ENCODE measurements at regions not wholly inside any gene's neighbourhood (a gene's known extent, or its start where the extent isn't known, plus 50 kb on each side); places are given as distances from the start of the nearest gene placed in this dataset.

GRCh38 chr18:25647404-25647803, 295.4 kb upstream of the ZNF521 start:
- DNase-seq, result no peak
- intact Hi-C loops (cut with DNase I; ENCODE audit: low total_unique reads) (no loop called here), in situ Hi-C loops (cut with MboI; ENCODE audit: low pct_ligation_motif_present in 1 of 4, low pct_unique_long_range_greater_than_20kb in 1 of 4, low sequenced_read_pairs in 3 of 4) (no loop called here)
- Histone ChIP-seq H3K27me3 (no peaks in the 10 kb centered on the region), H3K27ac (no peak overlapping the region), H3K9me3 (no peaks in the 10 kb centered on the region), H3K36me3 (no peaks in the 10 kb centered on the region), H3K4me1 (no peaks in the 10 kb centered on the region), H3K4me3 (no peak overlapping the region)
- 86 to 89% methylated on average over 1 to 3 of the region's 3 CpGs for WGBS, 2 donors (ENCODE audit: low coverage in 1 of 2)
- TF ChIP-seq POLR2A (IDR thresholded peaks at IDR 0.05), result no peak
- TF ChIP-seq POLR2AphosphoS5 (IDR thresholded peaks at IDR 0.05), result no peak
- no peak for TF ChIP-seq EP300 (IDR thresholded peaks at IDR 0.05; ENCODE audit: low read depth)
- no peak for TF ChIP-seq CTCF (IDR thresholded peaks at IDR 0.05)

GRCh38 chr18:25646971-25647370, 295.0 kb upstream of the ZNF521 start:
- Histone ChIP-seq H3K4me3 (no peak overlapping the region), H3K36me3 (no peaks in the 10 kb centered on the region), H3K4me1 (no peaks in the 10 kb centered on the region), H3K27me3 (no peaks in the 10 kb centered on the region), H3K27ac (no peak overlapping the region), H3K9me3 (no peaks in the 10 kb centered on the region)
- intact Hi-C loops (cut with DNase I; ENCODE audit: low total_unique reads) (no loop called here), in situ Hi-C loops (cut with MboI; ENCODE audit: low pct_ligation_motif_present in 1 of 4, low pct_unique_long_range_greater_than_20kb in 1 of 4, low sequenced_read_pairs in 3 of 4) (no loop called here)
- DNase-seq, result no peak
- TF ChIP-seq CTCF (IDR thresholded peaks at IDR 0.05), result no peak
- no peak for TF ChIP-seq POLR2A (IDR thresholded peaks at IDR 0.05)
- TF ChIP-seq POLR2AphosphoS5 (IDR thresholded peaks at IDR 0.05), result no peak
- no peak for TF ChIP-seq EP300 (IDR thresholded peaks at IDR 0.05; ENCODE audit: low read depth)

GRCh38 chr18:25639596-25639995, 287.6 kb upstream of the ZNF521 start:
- Histone ChIP-seq H3K36me3 (no peaks in the 10 kb centered on the region), H3K27me3 (no peaks in the 10 kb centered on the region), H3K4me3 (no peak overlapping the region), H3K4me1 (no peaks in the 10 kb centered on the region), H3K27ac (no peak overlapping the region), H3K9me3 (no peaks in the 10 kb centered on the region)
- TF ChIP-seq POLR2AphosphoS5 (IDR thresholded peaks at IDR 0.05) (no peak), CTCF (IDR thresholded peaks at IDR 0.05) (no peak), EP300 (IDR thresholded peaks at IDR 0.05; ENCODE audit: low read depth) (no peak), POLR2A (IDR thresholded peaks at IDR 0.05) (no peak)
- WGBS, 2 donors (ENCODE audit: low coverage in 1 of 2), result 61 to 65% methylated on average over 2 of the region's 2 CpGs
- intact Hi-C loops (cut with DNase I; ENCODE audit: low total_unique reads), result no loop called here
- no peak for DNase-seq
- in situ Hi-C loops (cut with MboI; ENCODE audit: low pct_ligation_motif_present in 1 of 4, low pct_unique_long_range_greater_than_20kb in 1 of 4, low sequenced_read_pairs in 3 of 4), result no loop called here

- Histone ChIP-seq H3K27ac (no peak overlapping the region), H3K4me3 (no peak overlapping the region), H3K9me3 (no peaks in the 10 kb centered on the region), H3K27me3 (no peaks in the 10 kb centered on the region), H3K36me3 (no peaks in the 10 kb centered on the region), H3K4me1 (no peaks in the 10 kb centered on the region)
- TF ChIP-seq EP300 (IDR thresholded peaks at IDR 0.05; ENCODE audit: low read depth), result no peak
- no peak for TF ChIP-seq CTCF (IDR thresholded peaks at IDR 0.05)
- no peak for TF ChIP-seq POLR2AphosphoS5 (IDR thresholded peaks at IDR 0.05)
- TF ChIP-seq POLR2A (IDR thresholded peaks at IDR 0.05), result no peak
- intact Hi-C loops (cut with DNase I; ENCODE audit: low total_unique reads) (no loop called here), in situ Hi-C loops (cut with MboI; ENCODE audit: low pct_ligation_motif_present in 1 of 4, low pct_unique_long_range_greater_than_20kb in 1 of 4, low sequenced_read_pairs in 3 of 4) (no loop called here)
- DNase-seq, result no peak
- 40% methylated on average over 2 of the region's 2 CpGs; no CpG with 5 or more reads in 1 of the 2 donors for WGBS, 2 donors (ENCODE audit: low coverage in 1 of 2)
These were observed 281.6 kb upstream of the ZNF521 start for GRCh38 chr18:25633563-25633962.

Data from transverse colon (tissue), 4 donors.